ENCODE measurements at regions not wholly inside any gene's neighbourhood (a gene's known extent, or its start where the extent isn't known, plus 50 kb on each side); places are given as distances from the start of the nearest gene placed in this dataset.

GRCh38 chr3:5799398-5799797 is 611.9 kb downstream of the EDEM1 start:
- H3K4me3 Mint-ChIP-seq, result no peak overlapping the region
- no peaks in the 10 kb centered on the region for H3K9me3 Mint-ChIP-seq
- H3K27ac Mint-ChIP-seq, result no peak overlapping the region
- intact Hi-C loops (cut with micrococcal nuclease), result no loop called here
- H3K27me3 Mint-ChIP-seq, result no peaks in the 10 kb centered on the region
- H3K4me1 Mint-ChIP-seq (ENCODE audit: low read depth), result no peaks in the 10 kb centered on the region
- H3K36me3 Mint-ChIP-seq (ENCODE audit: low read depth), result no peaks in the 10 kb centered on the region

GRCh38 chr3:5800965-5801364 is 613.5 kb downstream of the EDEM1 start:
- intact Hi-C loops (cut with micrococcal nuclease), result no loop called here
- H3K4me1 Mint-ChIP-seq (ENCODE audit: low read depth), result no peaks in the 10 kb centered on the region
- no peak overlapping the region for H3K27ac Mint-ChIP-seq
- no peak overlapping the region for H3K4me3 Mint-ChIP-seq
- no peaks in the 10 kb centered on the region for H3K27me3 Mint-ChIP-seq
- H3K36me3 Mint-ChIP-seq (ENCODE audit: low read depth), result no peaks in the 10 kb centered on the region
- no peaks in the 10 kb centered on the region for H3K9me3 Mint-ChIP-seq

- no peak overlapping the region for H3K27ac Mint-ChIP-seq
- H3K27me3 Mint-ChIP-seq, result no peaks in the 10 kb centered on the region
- H3K9me3 Mint-ChIP-seq, result no peaks in the 10 kb centered on the region
- no peaks in the 10 kb centered on the region for H3K4me1 Mint-ChIP-seq (ENCODE audit: low read depth)
- H3K4me3 Mint-ChIP-seq, result no peak overlapping the region
- H3K36me3 Mint-ChIP-seq (ENCODE audit: low read depth), result no peaks in the 10 kb centered on the region
- intact Hi-C loops (cut with micrococcal nuclease), result no loop called here
These were observed 618.7 kb downstream of the EDEM1 start for GRCh38 chr3:5806192-5806591.

- Mint-ChIP-seq H3K36me3 (ENCODE audit: low read depth) (no peaks in the 10 kb centered on the region), H3K4me3 (no peak overlapping the region), H3K9me3 (no peaks in the 10 kb centered on the region), H3K27me3 (no peaks in the 10 kb centered on the region), H3K27ac (no peak overlapping the region), H3K4me1 (ENCODE audit: low read depth) (no peaks in the 10 kb centered on the region)
- intact Hi-C loops (cut with micrococcal nuclease), result no loop called here
These were observed 622.2 kb downstream of the EDEM1 start for GRCh38 chr3:5809586-5810246.

- no peaks in the 10 kb centered on the region for H3K36me3 Mint-ChIP-seq (ENCODE audit: low read depth)
- intact Hi-C loops (cut with micrococcal nuclease), result no loop called here
- no peaks in the 10 kb centered on the region for H3K9me3 Mint-ChIP-seq
- H3K27me3 Mint-ChIP-seq, result no peaks in the 10 kb centered on the region
- H3K4me1 Mint-ChIP-seq (ENCODE audit: low read depth), result no peaks in the 10 kb centered on the region
- no peak overlapping the region for H3K4me3 Mint-ChIP-seq
- H3K27ac Mint-ChIP-seq, result no peak overlapping the region
These were observed 623.5 kb downstream of the EDEM1 start for GRCh38 chr3:5811016-5811415.

- H3K27me3 Mint-ChIP-seq, result no peaks in the 10 kb centered on the region
- no peaks in the 10 kb centered on the region for H3K36me3 Mint-ChIP-seq (ENCODE audit: low read depth)
- H3K4me3 Mint-ChIP-seq, result no peak overlapping the region
- no peaks in the 10 kb centered on the region for H3K9me3 Mint-ChIP-seq
- H3K4me1 Mint-ChIP-seq (ENCODE audit: low read depth), result no peaks in the 10 kb centered on the region
- intact Hi-C loops (cut with micrococcal nuclease), result no loop called here
- H3K27ac Mint-ChIP-seq, result no peak overlapping the region
These were observed 626.0 kb downstream of the EDEM1 start for GRCh38 chr3:5813521-5813920.

GRCh38 chr3:5822843-5823242 is 635.3 kb downstream of the EDEM1 start:
- Mint-ChIP-seq H3K27me3 (no peaks in the 10 kb centered on the region), H3K27ac (no peak overlapping the region), H3K4me3 (no peak overlapping the region), H3K36me3 (ENCODE audit: low read depth) (no peaks in the 10 kb centered on the region), H3K9me3 (peaks cover 4% of the 10 kb centered on the region), H3K4me1 (ENCODE audit: low read depth) (no peaks in the 10 kb centered on the region)
- intact Hi-C loops (cut with micrococcal nuclease), result no loop called here

GRCh38 chr3:5826467-5826866 is 639.0 kb downstream of the EDEM1 start:
- Mint-ChIP-seq H3K27me3 (no peaks in the 10 kb centered on the region), H3K36me3 (ENCODE audit: low read depth) (no peaks in the 10 kb centered on the region), H3K27ac (no peak overlapping the region), H3K9me3 (peaks cover 16% of the 10 kb centered on the region), H3K4me3 (no peak overlapping the region), H3K4me1 (ENCODE audit: low read depth) (no peaks in the 10 kb centered on the region)
- intact Hi-C loops (cut with micrococcal nuclease), result no loop called here

- Mint-ChIP-seq H3K4me1 (ENCODE audit: low read depth) (no peaks in the 10 kb centered on the region), H3K36me3 (ENCODE audit: low read depth) (no peaks in the 10 kb centered on the region), H3K27ac (no peak overlapping the region), H3K27me3 (no peaks in the 10 kb centered on the region), H3K9me3 (peaks cover 31% of the 10 kb centered on the region), H3K4me3 (no peak overlapping the region)
- intact Hi-C loops (cut with micrococcal nuclease), result no loop called here
These were observed 640.7 kb downstream of the EDEM1 start for GRCh38 chr3:5828251-5828650.

GRCh38 chr3:5840056-5840455 is 652.5 kb downstream of the EDEM1 start:
- Mint-ChIP-seq H3K36me3 (ENCODE audit: low read depth) (no peaks in the 10 kb centered on the region), H3K9me3 (peaks cover 7% of the 10 kb centered on the region), H3K27ac (no peak overlapping the region), H3K4me1 (ENCODE audit: low read depth) (no peaks in the 10 kb centered on the region), H3K4me3 (no peak overlapping the region), H3K27me3 (no peaks in the 10 kb centered on the region)
- intact Hi-C loops (cut with micrococcal nuclease), result no loop called here

GRCh38 chr3:5841599-5841998 is 654.1 kb downstream of the EDEM1 start:
- intact Hi-C loops (cut with micrococcal nuclease), result no loop called here
- H3K27me3 Mint-ChIP-seq, result no peaks in the 10 kb centered on the region
- H3K4me1 Mint-ChIP-seq (ENCODE audit: low read depth), result peaks cover 2% of the 10 kb centered on the region

GRCh38 chr3:5846261-5846660 is 658.8 kb downstream of the EDEM1 start:
- no peaks in the 10 kb centered on the region for H3K27me3 Mint-ChIP-seq
- peaks cover 6% of the 10 kb centered on the region for H3K9me3 Mint-ChIP-seq
- no peaks in the 10 kb centered on the region for H3K36me3 Mint-ChIP-seq (ENCODE audit: low read depth)
- H3K4me3 Mint-ChIP-seq, result no peak overlapping the region
- peaks cover 5% of the 10 kb centered on the region for H3K4me1 Mint-ChIP-seq (ENCODE audit: low read depth)
- intact Hi-C loops (cut with micrococcal nuclease), result no loop called here
- H3K27ac Mint-ChIP-seq, result no peak overlapping the region

More at GRCh38 chr3:5841599-5841998, 654.1 kb downstream of the EDEM1 start:
- H3K36me3 Mint-ChIP-seq (ENCODE audit: low read depth), result no peaks in the 10 kb centered on the region
- no peaks in the 10 kb centered on the region for H3K9me3 Mint-ChIP-seq
- no peak overlapping the region for H3K4me3 Mint-ChIP-seq
- H3K27ac Mint-ChIP-seq, result no peak overlapping the region

- H3K27me3 Mint-ChIP-seq, result no peaks in the 10 kb centered on the region
- no peak overlapping the region for H3K4me3 Mint-ChIP-seq
These were observed 673.6 kb downstream of the EDEM1 start for GRCh38 chr3:5861151-5861550.

GRCh38 chr3:5874931-5875341 is 687.4 kb downstream of the EDEM1 start:
- Mint-ChIP-seq H3K9me3 (peaks cover 32% of the 10 kb centered on the region), H3K4me1 (ENCODE audit: low read depth) (no peaks in the 10 kb centered on the region), H3K27me3 (no peaks in the 10 kb centered on the region), H3K4me3 (no peak overlapping the region), H3K27ac (no peak overlapping the region), H3K36me3 (ENCODE audit: low read depth) (no peaks in the 10 kb centered on the region)
- intact Hi-C loops (cut with micrococcal nuclease), result no loop called here

More at GRCh38 chr3:5861151-5861550, 673.6 kb downstream of the EDEM1 start:
- H3K36me3 Mint-ChIP-seq (ENCODE audit: low read depth), result no peaks in the 10 kb centered on the region
- H3K4me1 Mint-ChIP-seq (ENCODE audit: low read depth), result no peaks in the 10 kb centered on the region
- peaks cover 6% of the 10 kb centered on the region for H3K9me3 Mint-ChIP-seq
- intact Hi-C loops (cut with micrococcal nuclease), result no loop called here
- H3K27ac Mint-ChIP-seq, result no peak overlapping the region

GRCh38 chr3:5888851-5889250 is 701.3 kb downstream of the EDEM1 start:
- H3K36me3 Mint-ChIP-seq (ENCODE audit: low read depth), result no peaks in the 10 kb centered on the region
- no peaks in the 10 kb centered on the region for H3K4me1 Mint-ChIP-seq (ENCODE audit: low read depth)
- H3K27me3 Mint-ChIP-seq, result no peaks in the 10 kb centered on the region
- intact Hi-C loops (cut with micrococcal nuclease), result no loop called here
- peaks cover 18% of the 10 kb centered on the region for H3K9me3 Mint-ChIP-seq
- H3K4me3 Mint-ChIP-seq, result no peak overlapping the region
- no peak overlapping the region for H3K27ac Mint-ChIP-seq
